GM23338 (cell line): ENCODE measurements at regions not wholly inside any gene's neighbourhood (a gene's known extent, or its start where the extent isn't known, plus 50 kb on each side); places are given as distances from the start of the nearest gene placed in this dataset.
A peak's percentile ranks its signal among the peaks of the same experiment; 100 is the strongest.

Experiments
- ATAC-seq: fragments of 200-7000 bp; cut with Tn5 transposase; 3 replicates; pipeline ENCODE4 v1.9.1; 2020
- DNase-seq: peaks from one replicate; pipeline ENCODE4 v3.0.0-alpha.2; 2015; ENCODE audit warnings: low spot score
- H2AFZ ChIP-seq: fragments of 200-600 bp; sonication (generic); 2 replicates; pipeline ENCODE4 v1.8.0; 2016; ENCODE audit warnings: antibody characterized with exemption, mild to moderate bottlenecking, moderate library complexity
- H3F3A ChIP-seq: fragments of 200-600 bp; sonication (generic); replicated peaks from 2 replicates; pipeline ENCODE4 v1.8.0; 2017; ENCODE audit warnings: antibody characterized with exemption, mixed run types, low read depth
- H3K27ac ChIP-seq: fragments of 200-600 bp; sonication (generic); 2 replicates; pipeline ENCODE4 v1.6.1; 2016; ENCODE audit warnings: low read depth
- H3K27me3 ChIP-seq: fragments of 200-600 bp; sonication (generic); 2 replicates; pipeline ENCODE4 v1.8.0; 2016; ENCODE audit warnings: mild to moderate bottlenecking, mixed run types, moderate library complexity; ENCODE audit not compliant: insufficient read depth
- H3K36me3 ChIP-seq: fragments of 200-600 bp; sonication (generic); 2 replicates; pipeline ENCODE4 v1.8.0; 2016; ENCODE audit warnings: mild to moderate bottlenecking; ENCODE audit not compliant: insufficient read depth
- H3K4me1 ChIP-seq: fragments of 200-600 bp; sonication (generic); 2 replicates; pipeline ENCODE4 v1.8.0; 2016; ENCODE audit warnings: mild to moderate bottlenecking, moderate library complexity; ENCODE audit not compliant: insufficient read depth
- H3K4me2 ChIP-seq: fragments of 200-600 bp; sonication (generic); 2 replicates; pipeline ENCODE4 v1.7.1; 2017; ENCODE audit warnings: mixed run types
- H3K4me3 ChIP-seq: fragments of 200-600 bp; sonication (generic); 2 replicates; pipeline ENCODE4 v1.6.1; 2016; ENCODE audit warnings: mixed run types
- H3K79me2 ChIP-seq: fragments of 200-600 bp; sonication (generic); replicated peaks from 2 replicates; pipeline ENCODE4 v1.8.0; 2017; ENCODE audit warnings: mild to moderate bottlenecking; ENCODE audit not compliant: insufficient read depth
- H3K9me2 ChIP-seq: fragments of 200-600 bp; sonication (generic); 2 replicates; pipeline ENCODE4 v1.8.0; 2017; ENCODE audit not compliant: insufficient read depth
- H4K20me1 ChIP-seq: fragments of 200-600 bp; sonication (generic); replicated peaks from 2 replicates; pipeline ENCODE4 v1.8.0; 2017; ENCODE audit warnings: mild to moderate bottlenecking; ENCODE audit not compliant: insufficient read depth
- H3K27ac Mint-ChIP-seq: 2 replicates; pipeline ENCODE4 v1.8.0; 2020; ENCODE audit warnings: inconsistent platforms, mild to moderate bottlenecking, moderate library complexity, mixed read lengths
- H3K27me3 Mint-ChIP-seq: 3 replicates; pipeline ENCODE4 v1.8.0; 2022; ENCODE audit warnings: low read depth, mild to moderate bottlenecking, moderate library complexity, mixed read lengths, inconsistent platforms; ENCODE audit not compliant: insufficient read depth, poor library complexity
- H3K36me3 Mint-ChIP-seq: 3 replicates; pipeline ENCODE4 v1.8.0; 2021; ENCODE audit warnings: low read depth, mild to moderate bottlenecking, inconsistent platforms, moderate library complexity, mixed read lengths
- H3K4me1 Mint-ChIP-seq: 3 replicates; pipeline ENCODE4 v1.8.0; 2020; ENCODE audit warnings: mild to moderate bottlenecking, inconsistent platforms, mixed read lengths
- H3K4me3 Mint-ChIP-seq: 3 replicates; pipeline ENCODE4 v1.8.0; 2021; ENCODE audit warnings: moderate library complexity, mild to moderate bottlenecking, inconsistent platforms, mixed read lengths
- H3K9me3 Mint-ChIP-seq: 3 replicates; pipeline ENCODE4 v1.8.0; 2020; ENCODE audit warnings: moderate library complexity, mild to moderate bottlenecking, inconsistent platforms, mixed read lengths
- CREB1 ChIP-seq: fragments of 250-450 bp; sonication (Bioruptor Pico); IDR thresholded peaks from 2 replicates; pipeline ENCODE4 v1.5.0; 2020; ENCODE audit warnings: low read depth, mild to moderate bottlenecking, moderate library complexity
- CTCF ChIP-seq, 2 experiments: fragments of 200-600 bp in 1 of 2; sonication (generic) in 1 of 2; conservative IDR thresholded peaks; 2 replicates each; pipeline versions ENCODE4 v1.5.1 to v1.6.1; 2016 to 2017; ENCODE audit warnings: antibody characterized with exemption in 2 of 2, low read depth in 2 of 2, mild to moderate bottlenecking in 2 of 2, moderate library complexity in 1 of 2
- ETS1 ChIP-seq: IDR thresholded peaks from 2 replicates; pipeline ENCODE4 v1.6.1; 2016; ENCODE audit warnings: antibody characterized with exemption
- EZH2 ChIP-seq: fragments of 200-600 bp; sonication (generic); IDR thresholded peaks from one replicate; pipeline ENCODE4 v1.8.0; 2017; ENCODE audit warnings: antibody characterized with exemption, mild to moderate bottlenecking, low read depth; ENCODE audit not compliant: unreplicated experiment
- JUNB ChIP-seq: IDR thresholded peaks from one replicate; pipeline ENCODE4 v1.6.1; 2016; ENCODE audit warnings: antibody characterized with exemption; ENCODE audit not compliant: unreplicated experiment
- NANOG ChIP-seq: IDR thresholded peaks from 2 replicates; pipeline ENCODE4 v1.6.1; 2016; ENCODE audit warnings: antibody characterized with exemption, borderline replicate concordance
- POLR2AphosphoS5 ChIP-seq: IDR thresholded peaks from 2 replicates; pipeline ENCODE4 v1.6.1; 2016; ENCODE audit warnings: antibody characterized with exemption, low read depth
- STAT1 ChIP-seq: IDR thresholded peaks from one replicate; pipeline ENCODE4 v1.6.1; 2016; ENCODE audit warnings: antibody characterized with exemption; ENCODE audit not compliant: unreplicated experiment
- ZNF114 ChIP-seq: fragments of 250-450 bp; sonication (Bioruptor Pico); IDR thresholded peaks from 2 replicates; pipeline ENCODE4 v1.5.0; 2020; ENCODE audit warnings: mild to moderate bottlenecking, moderate library complexity
- ZNF331 ChIP-seq: fragments of 250-450 bp; sonication (Bioruptor Pico); IDR thresholded peaks from 2 replicates; pipeline ENCODE4 v1.5.0; 2020; ENCODE audit warnings: low read depth, mild to moderate bottlenecking, moderate library complexity
- TF ChIP-seq, protein P1 (sequence below): IDR thresholded peaks from one replicate; pipeline ENCODE4 v1.6.1; 2018; ENCODE audit warnings: antibody characterized with exemption; ENCODE audit not compliant: unreplicated experiment

- no peak for TF ChIP-seq CTCF (conservative IDR thresholded peaks at IDR 0.05; ENCODE audit: low read depth in 2 of 2)
- TF ChIP-seq NANOG = no peak
Measured at GRCh38 chr13:87130423-87130822, 540.7 kb upstream of the SLITRK5 start (continued).

DNA sequence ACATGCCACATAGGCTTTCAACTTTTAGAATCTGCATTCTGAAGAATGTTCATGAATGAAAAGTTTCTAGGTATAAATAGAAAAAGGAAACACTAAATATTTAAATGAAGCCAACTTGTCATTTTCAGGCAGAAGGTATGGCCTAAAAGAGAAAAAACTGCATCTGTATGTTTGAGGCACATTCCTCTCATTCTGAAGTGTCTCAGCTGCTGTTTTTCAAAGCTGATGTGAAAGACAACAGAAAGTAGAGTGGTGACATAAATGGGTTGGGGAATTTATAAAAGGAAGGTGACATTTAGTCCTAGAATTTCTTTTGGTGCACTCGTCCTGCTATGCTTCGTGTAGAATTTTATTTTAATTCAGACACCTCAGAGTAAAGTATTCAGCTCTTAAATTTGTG, 539.6 kb upstream of the SLITRK5 start:
- no peaks in the 10 kb centered on the region for H3F3A ChIP-seq
- H4K20me1 ChIP-seq = no peaks in the 10 kb centered on the region
- DNase-seq (peak; percentile 41), ATAC-seq (no peak)
- Mint-ChIP-seq H3K27me3 (peaks cover 2% of the 10 kb centered on the region), H3K9me3 (no peaks in the 10 kb centered on the region), H3K4me3 (no peak overlapping the region), H3K4me1 (peaks cover 20% of the 10 kb centered on the region), H3K36me3 (no peaks in the 10 kb centered on the region), H3K27ac (no peak overlapping the region)
- H3K4me3 ChIP-seq = no peak overlapping the region
- no peaks in the 10 kb centered on the region for H3K79me2 ChIP-seq
- no peak overlapping the region for H3K4me2 ChIP-seq
- no peak overlapping the region for H3K27ac ChIP-seq
- H2AFZ ChIP-seq = no peak overlapping the region
- no peaks in the 10 kb centered on the region for H3K27me3 ChIP-seq
- no peaks in the 10 kb centered on the region for H3K9me2 ChIP-seq
- no peaks in the 10 kb centered on the region for H3K36me3 ChIP-seq
- H3K4me1 ChIP-seq = no peaks in the 10 kb centered on the region
- TF ChIP-seq ETS1 (no peak), EZH2 (no peak), CREB1 (CRISPR knock-in tag) (no peak), STAT1 (no peak), ZNF114 (CRISPR knock-in tag) (no peak), CTCF (conservative IDR thresholded peaks at IDR 0.05; ENCODE audit: low read depth in 2 of 2) (no peak), ZNF331 (CRISPR knock-in tag) (no peak), POLR2AphosphoS5 (no peak), JUNB (no peak)
- TF ChIP-seq, protein P1, sequence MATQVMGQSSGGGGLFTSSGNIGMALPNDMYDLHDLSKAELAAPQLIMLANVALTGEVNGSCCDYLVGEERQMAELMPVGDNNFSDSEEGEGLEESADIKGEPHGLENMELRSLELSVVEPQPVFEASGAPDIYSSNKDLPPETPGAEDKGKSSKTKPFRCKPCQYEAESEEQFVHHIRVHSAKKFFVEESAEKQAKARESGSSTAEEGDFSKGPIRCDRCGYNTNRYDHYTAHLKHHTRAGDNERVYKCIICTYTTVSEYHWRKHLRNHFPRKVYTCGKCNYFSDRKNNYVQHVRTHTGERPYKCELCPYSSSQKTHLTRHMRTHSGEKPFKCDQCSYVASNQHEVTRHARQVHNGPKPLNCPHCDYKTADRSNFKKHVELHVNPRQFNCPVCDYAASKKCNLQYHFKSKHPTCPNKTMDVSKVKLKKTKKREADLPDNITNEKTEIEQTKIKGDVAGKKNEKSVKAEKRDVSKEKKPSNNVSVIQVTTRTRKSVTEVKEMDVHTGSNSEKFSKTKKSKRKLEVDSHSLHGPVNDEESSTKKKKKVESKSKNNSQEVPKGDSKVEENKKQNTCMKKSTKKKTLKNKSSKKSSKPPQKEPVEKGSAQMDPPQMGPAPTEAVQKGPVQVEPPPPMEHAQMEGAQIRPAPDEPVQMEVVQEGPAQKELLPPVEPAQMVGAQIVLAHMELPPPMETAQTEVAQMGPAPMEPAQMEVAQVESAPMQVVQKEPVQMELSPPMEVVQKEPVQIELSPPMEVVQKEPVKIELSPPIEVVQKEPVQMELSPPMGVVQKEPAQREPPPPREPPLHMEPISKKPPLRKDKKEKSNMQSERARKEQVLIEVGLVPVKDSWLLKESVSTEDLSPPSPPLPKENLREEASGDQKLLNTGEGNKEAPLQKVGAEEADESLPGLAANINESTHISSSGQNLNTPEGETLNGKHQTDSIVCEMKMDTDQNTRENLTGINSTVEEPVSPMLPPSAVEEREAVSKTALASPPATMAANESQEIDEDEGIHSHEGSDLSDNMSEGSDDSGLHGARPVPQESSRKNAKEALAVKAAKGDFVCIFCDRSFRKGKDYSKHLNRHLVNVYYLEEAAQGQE = no peak
